ENCODE measurements at regions not wholly inside any gene's neighbourhood (a gene's known extent, or its start where the extent isn't known, plus 50 kb on each side); places are given as distances from the start of the nearest gene placed in this dataset.

DNA sequence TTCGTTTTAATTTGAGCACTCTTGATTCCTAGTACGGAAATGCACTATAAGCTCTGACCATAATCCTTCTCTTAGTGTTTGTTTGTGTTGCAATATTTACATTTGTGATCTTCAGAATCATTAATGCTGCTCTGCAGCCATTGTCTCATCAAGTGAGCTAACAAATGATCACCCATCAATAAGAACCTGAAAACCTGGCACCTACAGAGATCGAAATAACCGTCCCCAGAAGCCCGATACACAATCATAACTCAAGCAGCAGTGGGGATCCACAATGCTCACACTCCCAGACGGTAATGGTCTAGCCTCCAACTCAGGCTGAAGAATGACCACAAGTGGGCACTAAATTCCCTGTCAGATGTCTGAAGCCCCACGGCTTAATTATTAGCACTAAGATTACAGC lies 156.0 kb upstream of the NFE2L3 start:
- Histone ChIP-seq H3K27me3 (replicated peaks in 1 of 4; ENCODE audit: control extremely low read depth in 1 of 4, control insufficient read depth in 3 of 4, insufficient read depth in 4 of 4, low read length in 3 of 4) (peaks cover 0 to 7% (median 3%) of the 10 kb centered on the region in 4 experiments), H3K27ac (ENCODE audit: low read length in 2 of 2) (no peak overlapping the region), H4K20me1 (ENCODE audit: control insufficient read depth, insufficient read depth, low read length, poor library complexity, severe bottlenecking) (no peaks in the 10 kb centered on the region), H3K4me2 (replicated peaks; ENCODE audit: low read depth, low read length, poor library complexity, severe bottlenecking) (no peak overlapping the region), H3K4me1 (ENCODE audit: control insufficient read depth in 2 of 2, insufficient read depth in 2 of 2, low read length in 2 of 2) (no peaks in the 10 kb centered on the region), H2AFZ (ENCODE audit: insufficient read depth, low read depth, low read length, poor library complexity, severe bottlenecking) (no peak overlapping the region), H3K9ac (ENCODE audit: low read length) (no peak overlapping the region), H3K9me3 (ENCODE audit: control extremely low read depth in 1 of 3, control insufficient read depth in 2 of 3, insufficient read depth in 1 of 3, low read length in 2 of 3) (no peaks in the 10 kb centered on the region), H3K79me2 (ENCODE audit: control insufficient read depth, insufficient read depth, low read length) (no peaks in the 10 kb centered on the region), H3K4me3 (ENCODE audit: control extremely low read depth in 1 of 5, extremely low read depth in 1 of 5, insufficient read depth in 1 of 5, low read depth in 2 of 5, low read length in 4 of 5) (no peak overlapping the region), H3K36me3 (replicated peaks in 1 of 2; ENCODE audit: control extremely low read depth in 1 of 2, control insufficient read depth in 1 of 2, extremely low read depth in 1 of 2, insufficient read depth in 2 of 2, low read length in 1 of 2) (no peaks in the 10 kb centered on the region)
- DNase-seq = no peak
- WGBS (ENCODE audit: insufficient coverage) = 92% methylated on average over 5 of the region's 7 CpGs
- H3K27ac Mint-ChIP-seq = no peak overlapping the region
- no peaks in the 10 kb centered on the region for H3K9me3 Mint-ChIP-seq (ENCODE audit: insufficient read depth)
- no peaks in the 10 kb centered on the region for H3K4me1 Mint-ChIP-seq
- ChIA-PET POLR2A (no interaction called here), CTCF (no interaction called here)
- no peak for TF ChIP-seq EZH2 (IDR thresholded peaks at IDR 0.05; ENCODE audit: borderline replicate concordance, insufficient read depth, low read depth, low read length, poor library complexity, severe bottlenecking)
- TF ChIP-seq, protein P1, sequence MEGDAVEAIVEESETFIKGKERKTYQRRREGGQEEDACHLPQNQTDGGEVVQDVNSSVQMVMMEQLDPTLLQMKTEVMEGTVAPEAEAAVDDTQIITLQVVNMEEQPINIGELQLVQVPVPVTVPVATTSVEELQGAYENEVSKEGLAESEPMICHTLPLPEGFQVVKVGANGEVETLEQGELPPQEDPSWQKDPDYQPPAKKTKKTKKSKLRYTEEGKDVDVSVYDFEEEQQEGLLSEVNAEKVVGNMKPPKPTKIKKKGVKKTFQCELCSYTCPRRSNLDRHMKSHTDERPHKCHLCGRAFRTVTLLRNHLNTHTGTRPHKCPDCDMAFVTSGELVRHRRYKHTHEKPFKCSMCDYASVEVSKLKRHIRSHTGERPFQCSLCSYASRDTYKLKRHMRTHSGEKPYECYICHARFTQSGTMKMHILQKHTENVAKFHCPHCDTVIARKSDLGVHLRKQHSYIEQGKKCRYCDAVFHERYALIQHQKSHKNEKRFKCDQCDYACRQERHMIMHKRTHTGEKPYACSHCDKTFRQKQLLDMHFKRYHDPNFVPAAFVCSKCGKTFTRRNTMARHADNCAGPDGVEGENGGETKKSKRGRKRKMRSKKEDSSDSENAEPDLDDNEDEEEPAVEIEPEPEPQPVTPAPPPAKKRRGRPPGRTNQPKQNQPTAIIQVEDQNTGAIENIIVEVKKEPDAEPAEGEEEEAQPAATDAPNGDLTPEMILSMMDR (IDR thresholded peaks at IDR 0.05) = no peak
- H3K4me3 Mint-ChIP-seq = no peak overlapping the region
- peaks cover 49% of the 10 kb centered on the region for H3K27me3 Mint-ChIP-seq
- intact Hi-C loops (cut with micrococcal nuclease) = no loop called here
- ATAC-seq (ENCODE audit: low read depth) = no peak

DNA sequence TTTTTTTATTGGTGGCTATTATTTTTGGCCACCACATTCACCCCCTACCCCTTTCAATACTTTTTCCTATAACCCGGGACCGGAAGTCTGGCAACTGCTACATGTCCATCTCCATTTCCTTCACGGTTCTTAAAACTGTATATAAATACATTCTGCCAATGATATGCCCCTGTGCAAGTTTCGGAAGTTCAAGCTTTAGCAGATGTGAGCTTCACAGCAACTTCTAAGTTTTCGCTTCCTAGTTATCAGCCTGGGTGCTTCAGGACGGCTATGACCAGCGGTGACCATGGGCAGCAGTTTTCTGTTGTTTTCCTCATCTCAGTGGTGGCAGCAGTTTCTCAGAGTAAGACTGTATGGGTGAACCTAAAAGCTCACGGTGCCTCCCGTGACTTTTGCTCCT lies 153.5 kb upstream of the NFE2L3 start:
- no peaks in the 10 kb centered on the region for H3K4me1 Mint-ChIP-seq
- intact Hi-C loops (cut with micrococcal nuclease) = no loop called here
- H3K27me3 Mint-ChIP-seq = peaks cover 61% of the 10 kb centered on the region
- 89% methylated on average over 7 of the region's 9 CpGs for WGBS (ENCODE audit: insufficient coverage)
- Histone ChIP-seq H4K20me1 (ENCODE audit: control insufficient read depth, insufficient read depth, low read length, poor library complexity, severe bottlenecking) (no peaks in the 10 kb centered on the region), H3K9ac (ENCODE audit: low read length) (no peak overlapping the region), H3K4me3 (ENCODE audit: control extremely low read depth in 1 of 5, extremely low read depth in 1 of 5, insufficient read depth in 1 of 5, low read depth in 2 of 5, low read length in 4 of 5) (no peak overlapping the region), H3K36me3 (replicated peaks in 1 of 2; ENCODE audit: control extremely low read depth in 1 of 2, control insufficient read depth in 1 of 2, extremely low read depth in 1 of 2, insufficient read depth in 2 of 2, low read length in 1 of 2) (no peaks in the 10 kb centered on the region), H2AFZ (ENCODE audit: insufficient read depth, low read depth, low read length, poor library complexity, severe bottlenecking) (no peak overlapping the region), H3K27me3 (replicated peaks in 1 of 4; ENCODE audit: control extremely low read depth in 1 of 4, control insufficient read depth in 3 of 4, insufficient read depth in 4 of 4, low read length in 3 of 4) (peaks cover 0 to 12% (median 5%) of the 10 kb centered on the region in 4 experiments), H3K4me2 (replicated peaks; ENCODE audit: low read depth, low read length, poor library complexity, severe bottlenecking) (no peak overlapping the region), H3K79me2 (ENCODE audit: control insufficient read depth, insufficient read depth, low read length) (no peaks in the 10 kb centered on the region), H3K27ac (ENCODE audit: low read length in 2 of 2) (no peak overlapping the region), H3K4me1 (ENCODE audit: control insufficient read depth in 2 of 2, insufficient read depth in 2 of 2, low read length in 2 of 2) (no peaks in the 10 kb centered on the region), H3K9me3 (ENCODE audit: control extremely low read depth in 1 of 3, control insufficient read depth in 2 of 3, insufficient read depth in 1 of 3, low read length in 2 of 3) (no peaks in the 10 kb centered on the region)
- DNase-seq (no peak), ATAC-seq (ENCODE audit: low read depth) (no peak)
- H3K9me3 Mint-ChIP-seq (ENCODE audit: insufficient read depth) = no peaks in the 10 kb centered on the region
- H3K4me3 Mint-ChIP-seq = no peak overlapping the region
- TF ChIP-seq, protein P1 (IDR thresholded peaks at IDR 0.05) = no peak
- no peak for TF ChIP-seq EZH2 (IDR thresholded peaks at IDR 0.05; ENCODE audit: borderline replicate concordance, insufficient read depth, low read depth, low read length, poor library complexity, severe bottlenecking)
- ChIA-PET CTCF (no interaction called here), POLR2A (interaction anchor here (0.6 kb wide), 1 partner anchor 15 kb away, joined by 9 read pairs; no protein-coding TSS in a partner anchor)
- no peak overlapping the region for H3K27ac Mint-ChIP-seq
